ENCODE measurements at regions not wholly inside any gene's neighbourhood (a gene's known extent, or its start where the extent isn't known, plus 50 kb on each side); places are given as distances from the start of the nearest gene placed in this dataset.
"Not testable (repeated sequence)": the region's sequence is repeated elsewhere in the genome, so short reads cannot be mapped to it uniquely, and the experiment has no call there.

DNA sequence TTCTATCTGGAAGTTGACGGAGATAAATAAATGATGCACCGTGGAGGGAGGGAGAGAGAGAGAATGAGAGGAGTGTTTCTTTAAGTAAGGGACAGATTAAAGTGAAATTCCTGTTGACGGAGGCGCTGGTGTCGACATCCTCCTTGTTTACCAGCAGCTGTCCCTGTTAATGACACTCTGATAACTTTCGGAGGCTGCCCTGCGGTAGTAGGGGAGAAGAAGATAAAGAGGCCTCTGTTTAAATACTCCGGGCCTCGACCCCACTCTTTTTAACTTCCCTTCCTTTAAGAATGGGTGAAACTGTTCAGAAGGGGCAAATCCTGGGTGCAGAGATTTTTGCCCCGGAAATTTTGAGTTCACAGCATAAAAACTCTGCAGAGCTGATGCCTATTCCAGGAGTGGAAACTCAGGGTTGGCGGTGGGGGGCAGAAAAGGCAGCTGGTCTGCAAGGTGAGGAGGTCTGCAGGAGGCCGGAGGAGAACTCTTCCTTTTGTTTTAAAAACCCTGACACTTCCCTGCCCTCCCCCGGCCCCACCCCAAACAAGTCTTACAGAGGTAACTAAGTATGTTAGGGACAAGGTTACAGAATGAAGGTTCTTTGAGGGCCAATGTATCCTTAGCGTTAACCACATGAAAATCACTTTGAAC lies 276.6 kb upstream of the NR2F2 start:
- no peak for DNase-seq (ENCODE audit: low spot score)

- DNase-seq (ENCODE audit: low spot score), result no peak
Observed at GRCh38 chr15:96054621-96055020, 275.9 kb upstream of the NR2F2 start.

GRCh38 chr15:96058103-96058851 lies 272.2 kb upstream of the NR2F2 start:
- DNase-seq (ENCODE audit: low spot score), result no peak

GRCh38 chr15:96058852-96059103 lies 271.7 kb upstream of the NR2F2 start:
- not testable (repeated sequence) for DNase-seq (ENCODE audit: low spot score)

DNA sequence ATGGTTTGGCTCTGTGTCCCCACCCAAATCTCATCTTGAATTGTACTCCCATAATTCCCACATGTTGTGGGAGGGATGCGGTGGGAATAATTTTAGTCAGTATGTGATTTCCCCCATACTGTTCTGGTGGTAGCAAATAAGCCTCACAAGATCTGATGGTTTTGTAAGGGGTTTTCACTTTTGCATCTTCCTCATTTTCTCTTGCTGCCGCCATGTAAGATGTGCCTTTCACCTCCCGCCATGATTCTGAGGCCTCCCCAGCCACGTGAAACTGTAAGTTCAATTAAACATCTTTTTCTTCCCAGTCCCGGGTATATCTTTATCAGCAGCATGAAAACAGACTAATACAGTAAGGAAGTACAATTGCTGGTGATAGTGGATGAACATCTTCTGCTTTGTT lies 269.9 kb upstream of the NR2F2 start:
- not testable (repeated sequence) for DNase-seq (ENCODE audit: low spot score)

GRCh38 chr15:96064351-96064756 lies 266.1 kb upstream of the NR2F2 start:
- no peak for DNase-seq (ENCODE audit: low spot score)

GRCh38 chr15:96066126-96066525 lies 264.4 kb upstream of the NR2F2 start:
- no peak for DNase-seq (ENCODE audit: low spot score)

GRCh38 chr15:96066852-96067495 lies 263.5 kb upstream of the NR2F2 start:
- DNase-seq (ENCODE audit: low spot score), result no peak

- no peak for DNase-seq (ENCODE audit: low spot score)
Observed at GRCh38 chr15:96067677-96068076, 262.8 kb upstream of the NR2F2 start.

DNA sequence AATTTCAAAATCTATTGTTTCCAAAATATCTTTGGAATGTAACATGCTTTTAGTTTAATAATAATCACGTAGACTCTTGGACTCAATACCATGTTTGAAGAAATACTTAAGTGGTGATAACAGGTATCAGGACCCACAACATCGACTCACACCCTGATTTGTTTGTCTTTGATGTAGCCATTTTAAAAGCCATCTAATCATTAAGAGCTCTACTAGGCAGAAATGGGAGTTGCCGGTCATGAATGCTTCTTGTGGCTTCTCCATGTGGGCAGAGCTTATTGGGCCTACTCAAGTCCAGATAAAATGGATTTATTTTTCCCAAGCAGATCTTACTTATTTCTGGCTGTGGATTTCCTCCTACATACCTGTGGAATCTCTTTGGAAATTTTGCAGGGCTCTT lies 261.6 kb upstream of the NR2F2 start:
- no peak for DNase-seq (ENCODE audit: low spot score)

- no peak for DNase-seq (ENCODE audit: low spot score)
Observed at GRCh38 chr15:96070636-96071035, 259.9 kb upstream of the NR2F2 start.

GRCh38 chr15:96072821-96073220 lies 257.7 kb upstream of the NR2F2 start:
- DNase-seq (ENCODE audit: low spot score), result no peak

DNA sequence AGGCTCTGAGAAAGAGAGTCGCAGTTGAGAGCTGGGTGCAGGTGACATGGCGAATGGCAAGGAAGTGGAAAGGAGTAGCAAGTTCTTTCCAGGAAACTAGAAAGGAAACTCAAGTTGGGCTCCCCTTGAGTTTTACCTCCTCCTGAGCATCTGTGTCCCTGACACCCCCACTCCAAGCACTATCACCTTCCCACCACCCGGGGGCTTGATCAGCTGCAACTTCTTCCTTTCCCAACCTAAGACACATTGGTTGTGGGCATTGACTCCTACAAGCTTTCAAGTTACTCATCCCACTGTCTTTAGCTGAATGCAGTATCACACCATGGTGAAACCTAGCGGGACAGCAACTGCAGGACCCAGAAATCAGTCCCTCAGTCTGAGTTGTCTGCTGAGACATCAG lies 256.6 kb upstream of the NR2F2 start:
- no peak for DNase-seq (ENCODE audit: low spot score)

- no peak for DNase-seq (ENCODE audit: low spot score)
Observed at GRCh38 chr15:96075895-96076294, 254.6 kb upstream of the NR2F2 start.

DNA sequence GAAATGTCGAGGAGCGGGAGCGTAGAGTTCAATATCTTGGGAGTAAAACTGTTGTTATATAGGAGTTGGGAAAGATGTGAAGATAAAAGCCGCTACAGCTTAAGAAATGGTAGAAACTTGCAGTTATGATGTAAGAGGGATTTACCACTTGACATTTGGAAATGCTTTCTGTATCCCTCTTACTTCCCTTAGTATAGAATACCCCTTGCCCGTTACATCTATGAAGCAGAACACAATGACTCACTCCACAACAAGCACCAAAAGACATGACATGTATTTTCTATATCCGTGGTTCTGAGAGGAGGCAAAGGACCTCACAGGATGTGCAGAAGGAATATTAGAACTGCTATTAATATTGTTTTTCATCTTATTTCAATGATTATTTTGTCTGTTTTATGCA lies 254.2 kb upstream of the NR2F2 start:
- no peak for DNase-seq (ENCODE audit: low spot score)

- no peak for DNase-seq (ENCODE audit: low spot score)
Observed at GRCh38 chr15:96079041-96079440, 251.5 kb upstream of the NR2F2 start.

DNA sequence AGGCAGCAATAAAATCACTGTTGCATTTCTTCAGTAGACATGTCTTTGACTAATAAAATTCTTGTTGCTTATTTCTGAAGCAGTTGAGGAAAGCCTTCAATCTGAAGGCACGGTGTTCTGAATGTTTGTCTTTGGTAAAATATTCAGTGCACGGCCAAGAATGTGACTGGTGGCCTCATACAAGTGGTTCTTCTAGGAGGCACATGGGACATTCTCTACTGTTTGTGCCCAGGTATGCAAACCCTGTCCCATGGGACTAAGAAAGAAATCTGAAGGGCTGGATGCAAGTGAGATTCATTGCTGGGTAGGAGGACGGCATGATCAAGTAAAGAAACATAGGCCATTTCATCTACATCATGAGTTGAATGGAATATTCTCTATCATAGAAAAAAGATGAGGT lies 250.6 kb upstream of the NR2F2 start:
- no peak for DNase-seq (ENCODE audit: low spot score)

- no peak for DNase-seq (ENCODE audit: low spot score)
Observed at GRCh38 chr15:96086164-96086563, 244.3 kb upstream of the NR2F2 start.

- peak; percentile 51 for DNase-seq (ENCODE audit: low spot score)
Observed at GRCh38 chr15:96087180-96087884, 243.2 kb upstream of the NR2F2 start.

DNA sequence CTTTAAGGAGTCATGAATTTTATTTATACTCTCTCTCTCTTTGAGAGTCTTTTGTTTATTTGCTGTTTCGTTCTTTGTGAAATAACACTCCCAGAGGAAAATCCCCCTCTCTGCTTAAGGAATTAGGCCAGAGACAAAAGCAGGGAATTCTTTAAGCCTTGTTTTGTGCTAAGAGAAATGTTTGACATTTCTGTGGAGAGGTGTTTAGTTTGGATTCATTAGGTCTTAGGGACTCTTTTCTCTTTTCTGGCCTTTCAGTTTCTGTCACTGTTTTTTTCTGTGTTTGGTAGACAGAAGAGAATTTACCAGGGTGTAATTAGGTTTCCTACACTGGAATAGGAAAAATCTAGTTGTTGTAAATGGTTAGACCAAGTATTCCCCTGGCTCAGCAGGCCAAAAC lies 241.8 kb upstream of the NR2F2 start:
- DNase-seq (ENCODE audit: low spot score), result no peak

DNA sequence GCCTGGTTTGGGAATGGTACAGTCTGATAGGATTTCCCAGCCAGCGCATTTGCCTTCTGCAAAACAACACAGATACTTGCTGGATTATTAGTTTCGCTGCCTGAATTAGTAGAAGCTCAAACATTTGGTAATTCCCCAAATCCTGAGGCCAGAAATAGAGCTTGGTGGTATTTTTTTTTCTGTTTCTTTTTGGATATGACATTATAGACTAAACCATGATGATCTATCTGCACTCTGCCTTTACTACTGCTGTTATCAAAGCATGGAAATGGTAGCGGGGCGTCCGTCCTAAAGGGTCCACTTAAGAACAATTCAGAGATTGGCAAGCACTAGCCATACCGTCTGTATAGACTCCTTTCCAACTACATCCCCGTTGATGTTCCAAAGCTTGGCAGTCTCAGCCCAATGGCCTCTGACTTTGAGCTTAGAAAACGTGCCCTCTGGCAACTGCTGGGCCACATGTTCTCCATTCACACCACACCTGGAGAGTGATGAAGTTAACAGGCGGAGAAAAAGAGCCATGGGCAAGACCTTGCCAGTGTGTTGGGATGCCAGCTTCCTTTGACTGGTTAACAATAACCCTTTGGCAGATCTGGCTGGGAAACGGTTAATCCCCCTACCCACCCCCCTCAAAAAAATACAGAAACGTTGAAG lies 241.0 kb upstream of the NR2F2 start:
- DNase-seq (ENCODE audit: low spot score), result no peak

DNA sequence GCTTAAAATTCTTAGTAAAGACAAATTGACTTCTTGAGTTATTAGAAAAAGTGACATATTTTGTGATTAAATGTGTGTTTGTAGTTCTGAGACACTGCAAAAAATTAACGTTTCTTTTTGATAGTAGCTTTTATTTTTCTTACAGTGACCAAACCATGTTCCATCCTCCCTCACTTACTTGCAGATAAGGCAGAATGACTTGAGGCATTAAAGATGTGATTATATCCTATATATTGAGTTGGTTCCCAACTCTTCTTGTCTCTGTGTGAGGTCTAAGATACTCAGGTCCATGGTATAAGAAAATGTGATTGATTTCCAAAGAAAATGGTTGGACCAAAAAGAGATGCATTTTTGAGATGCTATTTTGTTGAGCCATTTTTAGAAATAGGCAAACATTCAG lies 238.3 kb upstream of the NR2F2 start:
- no peak for DNase-seq (ENCODE audit: low spot score)

DNA sequence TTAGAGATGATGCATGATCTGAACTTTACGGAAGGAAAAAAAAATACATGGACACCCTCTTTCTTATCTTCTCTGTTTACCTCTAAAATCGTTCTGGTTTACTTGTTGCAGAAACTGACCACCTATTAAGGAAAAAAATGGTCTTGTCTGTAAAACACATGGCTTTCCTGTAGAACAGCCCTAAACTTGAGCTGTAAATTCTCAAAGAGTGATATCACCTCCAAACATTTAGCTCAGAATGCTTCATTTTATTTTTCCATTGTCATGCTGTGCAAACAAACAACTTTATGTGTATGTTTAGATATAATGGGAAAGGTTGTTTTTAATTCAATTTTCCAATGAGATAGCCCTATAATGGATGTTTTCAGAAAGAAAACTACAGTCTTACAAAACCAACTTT lies 237.4 kb upstream of the NR2F2 start:
- DNase-seq (ENCODE audit: low spot score), result no peak

Data from ecto neural progenitor cell (in vitro differentiated cells).